Astrocyte (in vitro differentiated cells and primary cell): ENCODE measurements at regions not wholly inside any gene's neighbourhood (a gene's known extent, or its start where the extent isn't known, plus 50 kb on each side); places are given as distances from the start of the nearest gene placed in this dataset.

Experiments used
- DNase-seq: peaks from one replicate; pipeline ENCODE4 v3.0.0-alpha.2; 2010; ENCODE audit warnings: low read depth
- FAIRE-seq: peaks from 2 replicates; lab custom pipeline; 2011; peaks lifted over from hg19 to GRCh38; lab: Jason Lieb, UNC
- H2AFZ ChIP-seq: 2 replicates; pipeline ENCODE4 v1.6.0; 2012; ENCODE audit warnings: low read depth, low read length, inconsistent platforms
- H3K27ac ChIP-seq: 2 replicates; pipeline ENCODE4 v1.5.1; 2011; ENCODE audit warnings: low read depth, low read length, inconsistent platforms
- H3K27me3 ChIP-seq: 2 replicates; pipeline ENCODE4 v1.6.0; 2011; ENCODE audit warnings: low read length, inconsistent platforms; ENCODE audit not compliant: insufficient read depth
- H3K36me3 ChIP-seq: 2 replicates; pipeline ENCODE4 v1.5.1; 2011; ENCODE audit warnings: low read length, inconsistent platforms; ENCODE audit not compliant: insufficient read depth
- H3K4me1 ChIP-seq: 2 replicates; pipeline ENCODE4 v1.5.1; 2011; ENCODE audit warnings: low read length, inconsistent platforms; ENCODE audit not compliant: insufficient read depth
- H3K4me2 ChIP-seq: 2 replicates; pipeline ENCODE4 v1.6.0; 2012; ENCODE audit warnings: low read length, inconsistent platforms
- H3K4me3 ChIP-seq: 2 replicates; pipeline ENCODE4 v1.5.1; 2011; ENCODE audit warnings: low read depth, mild to moderate bottlenecking, low read length, inconsistent platforms; ENCODE audit not compliant: insufficient read depth
- H3K79me2 ChIP-seq: 2 replicates; pipeline ENCODE4 v1.6.0; 2012; ENCODE audit warnings: mild to moderate bottlenecking, low read length, inconsistent platforms; ENCODE audit not compliant: insufficient read depth
- H3K9ac ChIP-seq: 2 replicates; pipeline ENCODE4 v1.6.0; 2012; ENCODE audit warnings: mild to moderate bottlenecking, low read length, inconsistent platforms
- H3K9me3 ChIP-seq: 2 replicates; pipeline ENCODE4 v1.5.1; 2012; ENCODE audit warnings: low read depth, mild to moderate bottlenecking, low read length, inconsistent platforms; ENCODE audit not compliant: insufficient read depth
- H4K20me1 ChIP-seq: 2 replicates; pipeline ENCODE4 v1.6.0; 2012; ENCODE audit warnings: low read length, inconsistent platforms; ENCODE audit not compliant: insufficient read depth
- H3K27ac Mint-ChIP-seq: one replicate; pipeline ENCODE4 v1.8.0; 2021; ENCODE audit warnings: mild to moderate bottlenecking, mixed read lengths; ENCODE audit not compliant: unreplicated experiment
- H3K27me3 Mint-ChIP-seq: one replicate; pipeline ENCODE4 v1.8.0; 2021; ENCODE audit warnings: low read depth, mixed read lengths; ENCODE audit not compliant: unreplicated experiment
- H3K36me3 Mint-ChIP-seq: one replicate; pipeline ENCODE4 v1.8.0; 2021; ENCODE audit warnings: low read depth, mixed read lengths; ENCODE audit not compliant: unreplicated experiment
- H3K4me1 Mint-ChIP-seq: one replicate; pipeline ENCODE4 v1.8.0; 2021; ENCODE audit warnings: low read depth, mixed read lengths; ENCODE audit not compliant: unreplicated experiment
- H3K4me3 Mint-ChIP-seq: one replicate; pipeline ENCODE4 v1.8.0; 2021; ENCODE audit warnings: mild to moderate bottlenecking, moderate library complexity, mixed read lengths; ENCODE audit not compliant: unreplicated experiment
- H3K9me3 Mint-ChIP-seq: one replicate; pipeline ENCODE4 v1.8.0; 2021; ENCODE audit warnings: mild to moderate bottlenecking, mixed read lengths; ENCODE audit not compliant: unreplicated experiment
- CTCF ChIP-seq: IDR thresholded peaks from 2 replicates; pipeline ENCODE4 v1.5.1; 2011; ENCODE audit warnings: low read depth, mild to moderate bottlenecking, inconsistent platforms, low read length, moderate library complexity; ENCODE audit not compliant: insufficient read depth
- EZH2 ChIP-seq: IDR thresholded peaks from 2 replicates; pipeline ENCODE4 v1.6.1; 2012; ENCODE audit warnings: mild to moderate bottlenecking, low read length, inconsistent platforms; ENCODE audit not compliant: insufficient read depth

- no peak overlapping the region for H3K27ac Mint-ChIP-seq
- H3K9me3 Mint-ChIP-seq = no peaks in the 10 kb centered on the region
- H3K4me3 ChIP-seq = no peak overlapping the region
- no peak for DNase-seq
- no peak overlapping the region for H3K27ac ChIP-seq
- H3K4me1 Mint-ChIP-seq = peaks cover 20% of the 10 kb centered on the region
- H3K9ac ChIP-seq = no peak overlapping the region
- no peak overlapping the region for H3K4me2 ChIP-seq
- H4K20me1 ChIP-seq = no peaks in the 10 kb centered on the region
- FAIRE-seq = no peak
- TF ChIP-seq EZH2 (no peak), CTCF (no peak)
- H3K4me3 Mint-ChIP-seq = no peak overlapping the region
- H3K36me3 Mint-ChIP-seq = no peaks in the 10 kb centered on the region
- H3K27me3 Mint-ChIP-seq = no peaks in the 10 kb centered on the region
- H2AFZ ChIP-seq = no peak overlapping the region
- no peaks in the 10 kb centered on the region for H3K9me3 ChIP-seq
- H3K79me2 ChIP-seq = no peaks in the 10 kb centered on the region
- peaks cover 12% of the 10 kb centered on the region for H3K4me1 ChIP-seq
- H3K36me3 ChIP-seq = no peaks in the 10 kb centered on the region
- no peaks in the 10 kb centered on the region for H3K27me3 ChIP-seq
These were observed 65.7 kb upstream of the NOCT start for GRCh38 chr4:138949866-138950265.

- no peaks in the 10 kb centered on the region for H4K20me1 ChIP-seq
- Mint-ChIP-seq H3K4me1 (peaks cover 12% of the 10 kb centered on the region), H3K36me3 (no peaks in the 10 kb centered on the region), H3K9me3 (no peaks in the 10 kb centered on the region), H3K4me3 (no peak overlapping the region), H3K27ac (no peak overlapping the region), H3K27me3 (no peaks in the 10 kb centered on the region)
- no peak overlapping the region for H3K4me3 ChIP-seq
- no peaks in the 10 kb centered on the region for H3K36me3 ChIP-seq
- no peaks in the 10 kb centered on the region for H3K27me3 ChIP-seq
- DNase-seq (no peak), FAIRE-seq (no peak)
- no peak overlapping the region for H3K4me2 ChIP-seq
- H3K79me2 ChIP-seq = no peaks in the 10 kb centered on the region
- no peaks in the 10 kb centered on the region for H3K9me3 ChIP-seq
- TF ChIP-seq CTCF (no peak), EZH2 (no peak)
- no peak overlapping the region for H3K9ac ChIP-seq
- no peak overlapping the region for H2AFZ ChIP-seq
- no peak overlapping the region for H3K27ac ChIP-seq
- H3K4me1 ChIP-seq = peaks cover 4% of the 10 kb centered on the region
These were observed 66.7 kb upstream of the NOCT start for GRCh38 chr4:138948918-138949317.

- Histone ChIP-seq H3K4me2 (no peak overlapping the region), H4K20me1 (no peaks in the 10 kb centered on the region), H3K79me2 (no peaks in the 10 kb centered on the region), H3K9me3 (no peaks in the 10 kb centered on the region), H2AFZ (no peak overlapping the region), H3K4me3 (no peak overlapping the region), H3K9ac (no peak overlapping the region), H3K4me1 (no peaks in the 10 kb centered on the region), H3K36me3 (no peaks in the 10 kb centered on the region), H3K27me3 (no peaks in the 10 kb centered on the region), H3K27ac (no peak overlapping the region)
- peaks cover 3% of the 10 kb centered on the region for H3K4me1 Mint-ChIP-seq
- no peak overlapping the region for H3K4me3 Mint-ChIP-seq
- FAIRE-seq (no peak), DNase-seq (no peak)
- no peaks in the 10 kb centered on the region for H3K27me3 Mint-ChIP-seq
- H3K27ac Mint-ChIP-seq = no peak overlapping the region
- H3K36me3 Mint-ChIP-seq = no peaks in the 10 kb centered on the region
- TF ChIP-seq EZH2 (no peak), CTCF (no peak)
- H3K9me3 Mint-ChIP-seq = no peaks in the 10 kb centered on the region
These were observed 69.3 kb upstream of the NOCT start for GRCh38 chr4:138946306-138946705.
